GM18907 (cell line): ENCODE measurements at regions not wholly inside any gene's neighbourhood (a gene's known extent, or its start where the extent isn't known, plus 50 kb on each side); places are given as distances from the start of the nearest gene placed in this dataset.

Source experiments
- ATAC-seq: cut with Tn5 transposase; IDR thresholded peaks from one replicate; pipeline ENCODE4 v1.9.1; 2021; ENCODE audit warnings: mild to moderate bottlenecking, moderate library complexity; ENCODE audit not compliant: unreplicated experiment

- ATAC-seq = no peak
These were observed 157.6 kb upstream of the TMTC2 start for GRCh38 chr12:82529101-82529500.

DNA sequence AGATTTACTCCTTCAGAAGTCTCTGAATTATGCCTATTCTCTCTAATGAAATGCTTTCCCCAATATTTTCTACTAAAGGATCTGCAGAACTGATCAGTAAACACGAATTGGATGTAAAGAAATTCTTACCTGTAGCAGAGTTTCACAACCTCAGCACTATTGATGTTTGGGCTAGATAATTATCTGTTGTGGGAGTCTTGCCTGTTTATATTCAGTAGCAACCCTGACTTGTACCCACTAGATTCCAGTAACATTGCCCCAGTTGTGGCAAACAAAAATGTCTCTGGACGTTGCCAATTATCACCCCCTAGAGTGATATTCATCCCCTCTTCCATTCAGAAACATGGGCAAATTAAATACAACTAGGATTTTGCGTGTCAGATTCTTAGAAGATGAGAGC, 156.8 kb upstream of the TMTC2 start:
- no peak for ATAC-seq

- no peak for ATAC-seq
These were observed 156.3 kb upstream of the TMTC2 start for GRCh38 chr12:82530394-82530793.

- ATAC-seq = no peak
These were observed 153.4 kb upstream of the TMTC2 start for GRCh38 chr12:82533341-82533740.

GRCh38 chr12:82537436-82537835, 149.3 kb upstream of the TMTC2 start:
- ATAC-seq = no peak

- peak; percentile 86 for ATAC-seq
These were observed 132.2 kb upstream of the TMTC2 start for GRCh38 chr12:82554529-82554928.

DNA sequence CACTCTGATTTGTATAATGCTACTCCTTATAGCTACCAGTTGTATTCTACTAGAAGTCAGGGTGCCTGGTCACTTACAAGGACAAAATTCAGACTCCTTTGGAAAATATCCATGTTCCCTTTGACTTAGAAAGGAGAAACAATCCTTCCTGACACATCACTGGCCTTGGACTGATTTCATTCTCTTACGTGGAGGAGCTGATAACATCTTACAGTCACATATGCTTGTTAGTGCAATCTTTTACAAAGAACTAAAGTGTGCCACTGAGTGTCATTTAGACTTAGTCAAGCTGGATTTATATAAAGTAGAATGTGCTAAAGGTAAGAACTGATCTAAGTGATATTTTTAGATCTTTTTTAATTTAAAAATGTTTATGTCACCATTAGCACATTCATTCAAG, 131.0 kb upstream of the TMTC2 start:
- no peak for ATAC-seq

GRCh38 chr12:82565966-82566365, 120.7 kb upstream of the TMTC2 start:
- no peak for ATAC-seq

GRCh38 chr12:82567688-82568087, 119.0 kb upstream of the TMTC2 start:
- no peak for ATAC-seq

DNA sequence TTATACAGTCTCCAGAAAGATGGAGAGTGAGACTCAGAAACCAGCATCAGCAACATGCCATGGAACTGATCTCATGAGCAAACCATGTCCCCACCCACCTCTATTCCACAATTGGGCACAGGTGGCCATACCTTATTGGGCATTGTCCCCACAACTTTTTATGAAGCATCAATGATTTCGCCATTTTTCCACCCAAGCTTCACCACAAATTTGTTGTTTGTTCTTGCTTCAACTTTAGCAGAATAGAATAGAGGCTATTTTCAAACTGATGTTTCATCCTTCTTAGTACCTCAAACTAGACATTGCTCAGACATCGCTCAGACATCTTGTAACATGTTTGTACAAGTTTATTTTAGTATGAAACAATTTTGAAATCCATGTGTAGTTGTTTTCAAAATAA, 112.5 kb upstream of the TMTC2 start:
- no peak for ATAC-seq

GRCh38 chr12:82578725-82579124, 108.0 kb upstream of the TMTC2 start:
- ATAC-seq = no peak

DNA sequence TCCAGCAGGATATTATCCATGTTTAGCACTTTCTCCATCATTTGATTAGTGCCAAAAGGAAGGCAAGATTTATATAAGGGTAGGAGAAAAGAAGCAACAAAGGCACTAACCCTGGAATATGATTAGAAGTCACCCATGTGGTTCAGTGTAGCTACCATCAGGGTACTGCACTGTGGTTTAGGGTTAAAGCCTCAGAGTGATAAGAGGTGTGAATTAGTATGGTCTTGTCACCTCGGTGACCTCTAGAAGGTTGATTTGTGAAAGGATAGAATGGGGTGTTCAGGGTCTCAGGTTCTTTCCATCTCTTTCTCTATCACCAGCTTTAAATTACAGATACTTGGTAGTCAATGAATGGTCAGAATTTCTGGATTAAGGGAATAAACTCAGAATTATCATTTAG, 103.0 kb upstream of the TMTC2 start:
- ATAC-seq = no peak

DNA sequence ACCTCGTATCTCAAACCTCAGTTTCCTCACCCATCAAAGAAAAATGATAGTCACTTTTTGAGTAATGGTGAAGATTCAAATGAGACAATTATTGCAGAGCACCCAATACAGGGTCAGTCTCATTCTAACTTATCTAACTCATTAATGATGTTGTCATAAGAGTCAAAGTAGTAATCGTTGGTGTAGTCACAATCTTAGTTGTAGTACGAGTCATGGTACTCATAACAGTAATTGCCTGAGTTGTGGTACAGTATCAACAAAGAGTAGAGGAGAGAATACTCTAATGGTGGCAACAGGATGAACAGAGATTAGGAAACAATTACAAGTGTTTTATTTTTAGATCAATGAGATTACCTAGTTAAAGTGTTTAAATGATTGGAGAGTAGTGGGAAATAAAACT, 93.6 kb upstream of the TMTC2 start:
- peak; percentile 71 for ATAC-seq

DNA sequence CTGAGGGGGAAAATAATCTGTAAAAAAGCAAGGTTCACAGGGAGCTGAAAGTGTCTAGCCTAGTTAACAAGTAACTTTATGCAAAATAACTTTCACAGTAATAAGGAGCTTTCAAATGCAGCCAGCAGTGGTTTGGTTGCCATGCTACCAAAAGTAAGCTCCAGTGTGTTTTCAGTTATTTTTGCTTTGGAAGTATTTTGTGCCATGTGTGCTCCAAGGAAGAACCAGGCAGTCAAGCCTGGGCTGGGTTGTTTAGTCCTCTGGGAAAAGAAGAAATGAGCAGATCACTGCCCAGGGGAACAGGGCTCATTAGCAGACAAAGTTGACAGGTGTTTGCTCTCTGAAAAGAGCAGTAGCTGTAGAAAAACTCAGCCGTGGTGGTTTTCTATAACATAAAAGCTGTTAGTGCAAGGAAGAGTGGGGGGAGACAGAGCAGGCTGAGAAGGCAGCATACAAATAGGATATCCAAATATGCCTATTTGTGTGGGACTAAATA, 92.8 kb upstream of the TMTC2 start:
- peak; percentile 96 for ATAC-seq

DNA sequence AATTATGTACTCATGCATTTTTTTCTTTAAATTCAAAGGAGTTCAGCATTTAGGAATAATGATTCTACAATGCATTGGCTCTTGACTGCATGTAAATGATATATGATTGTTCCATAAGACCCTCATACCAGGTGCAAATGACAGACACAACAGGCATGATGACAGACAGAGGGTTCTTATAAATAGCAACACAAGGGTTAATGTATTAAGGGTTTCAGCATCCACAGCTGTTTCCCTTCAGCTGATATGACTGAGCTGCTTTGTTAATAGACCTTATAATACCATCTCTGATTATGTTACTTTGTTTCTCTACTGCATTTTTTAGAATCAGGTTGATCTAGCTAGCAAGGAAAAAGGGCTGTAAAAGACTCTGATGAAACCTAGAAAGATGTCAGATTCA, 90.8 kb upstream of the TMTC2 start:
- no peak for ATAC-seq

DNA sequence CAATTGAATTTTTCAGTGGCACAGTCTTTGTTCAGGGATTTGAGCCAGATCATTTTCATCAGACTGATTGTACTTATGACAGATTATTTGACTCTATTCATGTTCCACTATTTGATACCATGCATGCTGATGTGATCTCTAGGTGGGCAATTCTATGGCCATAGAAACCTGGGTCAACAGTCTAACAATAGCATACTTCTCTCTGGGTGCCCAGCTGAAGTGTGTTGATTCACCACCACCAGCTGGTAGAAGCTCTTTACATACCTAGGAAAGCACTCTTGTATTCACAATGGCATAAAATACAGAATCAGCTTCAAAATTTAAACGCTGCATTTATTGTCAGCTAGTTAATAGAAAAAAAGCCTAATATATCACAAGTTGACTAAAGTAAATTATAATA, 90.2 kb upstream of the TMTC2 start:
- ATAC-seq = no peak

GRCh38 chr12:82600379-82600778, 86.3 kb upstream of the TMTC2 start:
- no peak for ATAC-seq

DNA sequence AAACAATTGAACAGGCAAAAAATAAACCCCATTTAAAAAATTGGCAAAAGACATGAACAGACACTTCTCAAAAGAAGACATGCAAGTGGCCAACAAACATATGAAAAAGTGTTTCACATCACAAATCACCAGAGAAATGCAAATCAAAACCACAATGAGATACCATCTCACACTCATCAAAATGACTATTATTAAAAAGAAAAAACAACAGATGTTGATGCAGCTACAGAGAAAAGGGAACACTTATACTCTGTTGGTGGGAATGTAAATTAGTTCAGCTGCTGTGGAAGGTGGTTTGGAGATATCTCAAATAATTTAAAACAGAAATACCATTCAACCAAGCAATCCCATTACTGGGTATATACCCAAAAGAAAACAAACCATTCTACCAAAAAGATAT, 83.1 kb upstream of the TMTC2 start:
- peak; percentile 60 for ATAC-seq

DNA sequence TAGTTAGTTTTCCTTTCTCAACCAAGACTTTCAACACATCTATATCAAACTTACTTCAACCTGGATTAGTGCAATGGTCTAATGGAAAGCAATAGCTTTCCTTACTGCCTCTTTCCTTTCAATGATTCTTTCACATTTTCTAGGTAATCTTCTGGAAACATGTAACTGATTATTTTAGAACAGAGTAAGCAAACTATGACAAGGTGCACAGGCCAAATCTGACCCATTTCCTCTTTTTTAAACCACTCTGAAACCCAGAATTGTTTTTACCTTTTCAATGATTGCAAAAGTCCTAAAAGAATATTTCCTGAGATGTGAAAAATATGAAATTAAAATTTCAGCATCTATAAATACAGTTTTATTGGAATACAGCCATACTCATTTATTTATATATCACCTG, 81.6 kb upstream of the TMTC2 start:
- peak; percentile 78 for ATAC-seq

- ATAC-seq = no peak
These were observed 78.0 kb upstream of the TMTC2 start for GRCh38 chr12:82608706-82609105.

- ATAC-seq = no peak
These were observed 77.3 kb upstream of the TMTC2 start for GRCh38 chr12:82609234-82609914.

DNA sequence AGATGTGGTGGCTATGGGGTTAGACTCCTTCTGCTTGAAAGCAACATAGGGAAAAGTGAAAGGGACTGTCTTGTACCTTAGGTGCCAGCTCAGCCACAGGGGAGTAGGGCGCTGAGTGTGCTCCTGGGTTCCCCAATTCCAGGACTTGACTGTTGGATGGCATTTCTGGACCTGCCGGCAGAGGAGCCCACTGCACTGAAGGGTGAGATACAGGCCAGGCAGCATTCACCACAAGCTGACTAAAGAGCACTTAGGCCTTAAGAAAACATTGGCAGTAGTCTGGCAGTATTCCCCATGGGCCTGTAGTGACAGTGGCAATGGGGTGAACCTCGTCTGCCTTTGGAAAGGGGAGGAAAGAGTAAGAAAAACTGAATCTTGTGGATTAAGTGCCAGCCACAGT, 67.1 kb upstream of the TMTC2 start:
- no peak for ATAC-seq

DNA sequence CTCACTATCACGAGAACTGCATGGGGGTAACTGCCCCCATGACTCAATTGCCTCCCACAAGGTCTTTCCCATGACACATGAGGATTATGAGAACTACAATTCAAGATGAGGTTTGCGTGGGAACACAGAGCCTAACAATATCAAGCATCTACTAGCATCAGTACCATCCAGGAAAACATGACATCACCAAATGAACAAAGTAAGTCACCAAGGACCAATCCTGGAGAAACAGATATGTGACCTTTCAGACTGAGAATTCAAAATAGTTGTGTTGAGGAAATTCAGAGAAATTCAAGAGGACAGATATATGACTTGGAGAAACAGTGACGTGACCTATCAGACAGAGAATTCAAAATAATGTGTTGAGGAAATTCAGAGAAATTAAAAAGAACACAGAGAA, 65.8 kb upstream of the TMTC2 start:
- ATAC-seq = no peak
